SK-N-SH (cell line): ENCODE measurements at regions not wholly inside any gene's neighbourhood (a gene's known extent, or its start where the extent isn't known, plus 50 kb on each side); places are given as distances from the start of the nearest gene placed in this dataset.

Source experiments
- CTCF ChIA-PET: fragments of 300-600, 350-600 bp; formaldehyde crosslinking; extraction: SDS; loops from one replicate; lab custom pipeline; 2021; lab: Yijun Ruan, JAX
- POLR2A ChIA-PET: fragments of 350-600 bp; sonication (Branson Sonifier 250); formaldehyde crosslinking; extraction: SDS; loops from one replicate; lab custom pipeline; 2020; ENCODE audit warnings: antibody characterized with exemption, inconsistent platforms; lab: Yijun Ruan, JAX
- DNase-seq: peaks from one replicate; pipeline ENCODE4 v3.0.0; 2012
- H2AFZ ChIP-seq: fragments of 200-600 bp; sonication (generic); 2 replicates; pipeline ENCODE4 v1.8.1; 2016; ENCODE audit warnings: antibody characterized with exemption, mild to moderate bottlenecking, low read depth
- H3F3A ChIP-seq: fragments of 200-600 bp; sonication (generic); replicated peaks from 2 replicates; pipeline ENCODE3; 2016; ENCODE audit warnings: antibody characterized with exemption, mild to moderate bottlenecking; ENCODE audit not compliant: insufficient read depth
- H3K27ac ChIP-seq, 2 experiments: fragments of 200-500 bp in 1 of 2; fragments of 200-600 bp in 1 of 2; sonication (Bioruptor generic) in 1 of 2; sonication (generic), shearing (Covaris generic) in 1 of 2; 2 replicates each; pipeline versions ENCODE4 v1.5.1 to v1.6.1; 2014 to 2016; ENCODE audit warnings: low read depth in 2 of 2, inconsistent platforms in 1 of 2, low read length in 1 of 2, mild to moderate bottlenecking in 1 of 2, mixed read lengths in 1 of 2
- H3K27me3 ChIP-seq: fragments of 200-600 bp; sonication (generic), shearing (Covaris generic); 2 replicates; pipeline ENCODE4 v1.6.1; 2016; ENCODE audit warnings: mixed run types; ENCODE audit not compliant: insufficient read depth
- H3K36me3 ChIP-seq, 2 experiments: fragments of 200-500 bp in 1 of 2; fragments of 200-600 bp in 1 of 2; sonication (Bioruptor generic) in 1 of 2; sonication (generic) in 1 of 2; replicated peaks in 1 of 2; 2 replicates each; pipeline versions ENCODE3 to v1.5.1; 2014 to 2016; ENCODE audit warnings: low read length in 1 of 2, mild to moderate bottlenecking in 1 of 2; ENCODE audit not compliant: insufficient read depth in 2 of 2, control insufficient read depth in 1 of 2
- H3K4me1 ChIP-seq, 2 experiments: fragments of 200-500 bp in 1 of 2; fragments of 200-600 bp in 1 of 2; sonication (Bioruptor generic) in 1 of 2; sonication (generic), shearing (Covaris generic) in 1 of 2; 2 replicates each; pipeline versions ENCODE4 v1.5.1 to v1.6.1; 2014 to 2016; ENCODE audit warnings: low read depth in 1 of 2, low read length in 1 of 2, mixed run types in 1 of 2; ENCODE audit not compliant: insufficient read depth in 2 of 2, control insufficient read depth in 1 of 2
- H3K4me2 ChIP-seq: fragments of 200-600 bp; sonication (generic), shearing (Covaris generic); 2 replicates; pipeline ENCODE4 v1.6.1; 2017; ENCODE audit warnings: mixed run types
- H3K4me3 ChIP-seq, 2 experiments: fragments of 200-500 bp in 1 of 2; fragments of 200-600 bp in 1 of 2; sonication (Bioruptor generic) in 1 of 2; sonication (generic), shearing (Covaris generic) in 1 of 2; 2 replicates each; pipeline versions ENCODE4 v1.5.1 to v1.8.1; 2014 to 2016; ENCODE audit warnings: low read depth in 2 of 2, inconsistent platforms in 1 of 2, low read length in 1 of 2, mild to moderate bottlenecking in 1 of 2, mixed read lengths in 1 of 2, moderate library complexity in 1 of 2
- H3K79me2 ChIP-seq: fragments of 200-600 bp; sonication (generic); 2 replicates; pipeline ENCODE4 v1.8.1; 2017; ENCODE audit warnings: mild to moderate bottlenecking; ENCODE audit not compliant: insufficient read depth
- H3K9ac ChIP-seq: fragments of 200-600 bp; sonication (generic); 2 replicates; pipeline ENCODE4 v1.6.1; 2017; ENCODE audit warnings: mixed run types
- H3K9me2 ChIP-seq: fragments of 200-600 bp; sonication (generic); 2 replicates; pipeline ENCODE4 v1.6.1; 2017; ENCODE audit warnings: mixed run types
- H3K9me3 ChIP-seq: fragments of 200-600 bp; sonication (generic); 2 replicates; pipeline ENCODE4 v1.6.1; 2017; ENCODE audit warnings: mixed run types, mild to moderate bottlenecking, moderate library complexity
- H4K20me1 ChIP-seq: fragments of 200-600 bp; sonication (generic); 2 replicates; pipeline ENCODE4 v1.6.1; 2017; ENCODE audit warnings: mild to moderate bottlenecking, mixed run types; ENCODE audit not compliant: insufficient read depth
- CHD2 ChIP-seq: fragments of 150-350 bp; IDR thresholded peaks from 2 replicates; pipeline ENCODE4 v1.6.1; 2018; ENCODE audit warnings: low read length; ENCODE audit not compliant: partially characterized antibody
- EZH2phosphoT487 ChIP-seq: fragments of 200-600 bp; sonication (generic); IDR thresholded peaks from 2 replicates; pipeline ENCODE4 v1.6.1; 2017; ENCODE audit warnings: low read depth, mixed run types, mild to moderate bottlenecking, antibody characterized with exemption, moderate library complexity, borderline replicate concordance
- FOSL2 ChIP-seq: IDR thresholded peaks from 2 replicates; pipeline ENCODE4 v1.4.0; 2012; ENCODE audit warnings: low read depth, mild to moderate bottlenecking, moderate library complexity, borderline replicate concordance
- FOXJ3 ChIP-seq: sonication (generic); formaldehyde crosslinking; IDR thresholded peaks from 2 replicates; pipeline ENCODE4 v1.5.1; 2020; ENCODE audit warnings: mild to moderate bottlenecking, missing genetic modification reagents
- GABPA ChIP-seq: IDR thresholded peaks from 2 replicates; pipeline ENCODE4 v1.4.0; 2012; ENCODE audit warnings: low read depth, mild to moderate bottlenecking
- GATA2 ChIP-seq: sonication (generic); formaldehyde crosslinking; IDR thresholded peaks from 2 replicates; pipeline ENCODE4 v1.5.0; 2020; ENCODE audit warnings: mild to moderate bottlenecking, missing genetic modification reagents
- MXI1 ChIP-seq: IDR thresholded peaks from 2 replicates; pipeline ENCODE4 v1.6.1; 2012; ENCODE audit warnings: mild to moderate bottlenecking, low read depth, low read length, improper control_type of control experiment
- NFIC ChIP-seq: IDR thresholded peaks from 2 replicates; pipeline ENCODE4 v1.4.0; 2012; ENCODE audit warnings: borderline replicate concordance
- RCOR1 ChIP-seq: fragments of 150-350 bp; IDR thresholded peaks from 2 replicates; pipeline ENCODE4 v1.6.1; 2017; ENCODE audit warnings: antibody characterized with exemption, low read length
- RFX5 ChIP-seq: IDR thresholded peaks from 2 replicates; pipeline ENCODE4 v1.6.1; 2012; ENCODE audit warnings: mild to moderate bottlenecking, improper control_type of control experiment, low read length
- SMC3 ChIP-seq: IDR thresholded peaks from 2 replicates; pipeline ENCODE4 v1.6.1; 2012; ENCODE audit warnings: low read depth, low read length, improper control_type of control experiment
- WGBS: methylation state at CpG from one replicate; pipeline ENCODE4 v1.1.6; 2017; ENCODE audit warnings: low lambda C conversion rate; 5-methylcytosine and 5-hydroxymethylcytosine counted together
- TF ChIP-seq, protein P1 (sequence below): IDR thresholded peaks from 2 replicates; pipeline ENCODE4; 2012
- TF ChIP-seq, protein P2 (sequence below): fragments of 150-350 bp; IDR thresholded peaks from 2 replicates; pipeline ENCODE4 v1.6.1; 2017; ENCODE audit warnings: antibody characterized with exemption, low read length, low read depth, borderline replicate concordance
- TF ChIP-seq, protein P3 (sequence below): IDR thresholded peaks from 2 replicates; pipeline ENCODE4 v1.4.0; 2012; ENCODE audit warnings: low read depth, borderline replicate concordance

DNA sequence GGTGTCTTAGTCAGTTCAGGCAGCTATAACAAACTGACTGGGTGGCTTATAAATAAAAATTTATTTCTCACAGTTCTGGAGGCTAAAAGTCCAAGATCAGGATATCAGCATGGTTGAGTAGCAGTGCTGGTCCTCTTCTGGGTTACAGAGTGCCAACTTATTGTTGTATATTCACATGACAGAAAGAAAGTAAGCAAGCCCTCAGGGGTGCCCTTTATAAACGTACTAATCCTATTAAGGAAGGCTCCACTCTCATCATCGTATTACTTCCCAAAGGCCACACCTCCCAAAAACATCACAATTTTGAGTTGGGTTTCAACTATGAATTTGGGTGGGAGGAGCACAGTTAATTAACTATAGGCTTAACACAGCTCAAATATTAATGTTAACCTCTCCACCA, 653.0 kb downstream of the DIPK2A start:
- H3K27ac ChIP-seq: no peak overlapping the region
- no peak overlapping the region for H2AFZ ChIP-seq
- no peaks in the 10 kb centered on the region for H3K79me2 ChIP-seq
- H3K9me2 ChIP-seq: no peaks in the 10 kb centered on the region
- POLR2A ChIA-PET: no interaction called here
- H3K4me1 ChIP-seq: no peaks in the 10 kb centered on the region
- no peaks in the 10 kb centered on the region for H3K9me3 ChIP-seq
- 0% methylated on average over 2 of the region's 2 CpGs for WGBS
- H4K20me1 ChIP-seq: no peaks in the 10 kb centered on the region
- DNase-seq: no peak
- TF ChIP-seq, protein P1, sequence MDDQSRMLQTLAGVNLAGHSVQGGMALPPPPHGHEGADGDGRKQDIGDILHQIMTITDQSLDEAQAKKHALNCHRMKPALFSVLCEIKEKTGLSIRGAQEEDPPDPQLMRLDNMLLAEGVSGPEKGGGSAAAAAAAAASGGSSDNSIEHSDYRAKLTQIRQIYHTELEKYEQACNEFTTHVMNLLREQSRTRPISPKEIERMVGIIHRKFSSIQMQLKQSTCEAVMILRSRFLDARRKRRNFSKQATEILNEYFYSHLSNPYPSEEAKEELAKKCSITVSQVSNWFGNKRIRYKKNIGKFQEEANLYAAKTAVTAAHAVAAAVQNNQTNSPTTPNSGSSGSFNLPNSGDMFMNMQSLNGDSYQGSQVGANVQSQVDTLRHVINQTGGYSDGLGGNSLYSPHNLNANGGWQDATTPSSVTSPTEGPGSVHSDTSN: no peak
- no peak for TF ChIP-seq FOSL2
- TF ChIP-seq GABPA: no peak
- TF ChIP-seq, protein P2, sequence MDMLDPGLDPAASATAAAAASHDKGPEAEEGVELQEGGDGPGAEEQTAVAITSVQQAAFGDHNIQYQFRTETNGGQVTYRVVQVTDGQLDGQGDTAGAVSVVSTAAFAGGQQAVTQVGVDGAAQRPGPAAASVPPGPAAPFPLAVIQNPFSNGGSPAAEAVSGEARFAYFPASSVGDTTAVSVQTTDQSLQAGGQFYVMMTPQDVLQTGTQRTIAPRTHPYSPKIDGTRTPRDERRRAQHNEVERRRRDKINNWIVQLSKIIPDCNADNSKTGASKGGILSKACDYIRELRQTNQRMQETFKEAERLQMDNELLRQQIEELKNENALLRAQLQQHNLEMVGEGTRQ: no peak
- TF ChIP-seq, protein P3, sequence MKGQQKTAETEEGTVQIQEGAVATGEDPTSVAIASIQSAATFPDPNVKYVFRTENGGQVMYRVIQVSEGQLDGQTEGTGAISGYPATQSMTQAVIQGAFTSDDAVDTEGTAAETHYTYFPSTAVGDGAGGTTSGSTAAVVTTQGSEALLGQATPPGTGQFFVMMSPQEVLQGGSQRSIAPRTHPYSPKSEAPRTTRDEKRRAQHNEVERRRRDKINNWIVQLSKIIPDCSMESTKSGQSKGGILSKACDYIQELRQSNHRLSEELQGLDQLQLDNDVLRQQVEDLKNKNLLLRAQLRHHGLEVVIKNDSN: no peak
- no peak for TF ChIP-seq CHD2
- no peak for TF ChIP-seq FOXJ3
- TF ChIP-seq, all 33 proteins: peak for 0
- no peaks in the 10 kb centered on the region for H3F3A ChIP-seq
- no peaks in the 10 kb centered on the region for H3K36me3 ChIP-seq
- H3K27me3 ChIP-seq: no peaks in the 10 kb centered on the region
- H3K4me2 ChIP-seq: no peak overlapping the region
- no peak overlapping the region for H3K4me3 ChIP-seq
- no peak overlapping the region for H3K9ac ChIP-seq
- CTCF ChIA-PET: no interaction called here

DNA sequence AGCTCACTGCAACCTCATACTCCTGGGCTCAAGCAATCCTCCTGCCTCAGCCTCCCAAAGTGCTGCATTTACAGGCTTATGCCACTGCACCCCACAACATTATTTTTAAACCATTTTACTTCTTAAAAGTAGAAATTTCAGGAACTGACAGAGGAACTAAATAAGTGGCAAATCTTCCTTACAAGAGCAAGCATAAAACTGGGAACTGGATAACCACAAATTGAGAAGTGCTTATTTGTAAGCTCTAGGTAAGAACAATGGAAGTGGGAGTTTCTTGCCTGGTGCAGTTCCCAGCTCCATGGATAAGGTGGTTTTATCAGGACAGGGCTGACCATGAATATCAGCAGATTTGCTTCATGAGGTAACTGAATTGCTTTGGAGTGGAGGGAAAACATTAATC, 655.2 kb downstream of the DIPK2A start:
- Histone ChIP-seq H3K27ac (no peak overlapping the region), H3F3A (no peaks in the 10 kb centered on the region), H3K27me3 (no peaks in the 10 kb centered on the region), H4K20me1 (no peaks in the 10 kb centered on the region), H3K4me2 (no peak overlapping the region), H3K4me1 (no peaks in the 10 kb centered on the region), H3K9ac (no peak overlapping the region), H3K9me3 (no peaks in the 10 kb centered on the region), H3K9me2 (no peaks in the 10 kb centered on the region), H3K4me3 (no peak overlapping the region), H3K79me2 (no peaks in the 10 kb centered on the region), H3K36me3 (no peaks in the 10 kb centered on the region), H2AFZ (no peak overlapping the region)
- ChIA-PET CTCF (no interaction called here), POLR2A (no interaction called here)
- TF ChIP-seq RFX5 (no peak), SMC3 (no peak), RCOR1 (no peak), GATA2 (no peak), EZH2phosphoT487 (no peak), MXI1 (no peak), NFIC (no peak)
- DNase-seq: no peak
